Sigmoid colon (tissue), 4 donors: ENCODE measurements at regions not wholly inside any gene's neighbourhood (a gene's known extent, or its start where the extent isn't known, plus 50 kb on each side); places are given as distances from the start of the nearest gene placed in this dataset.
A peak's percentile ranks its signal among the peaks of the same experiment; 100 is the strongest.

Source experiments
- EP300 ChIP-seq, 4 donors: sonication (generic); formaldehyde crosslinking; IDR thresholded peaks; one replicate each; pipeline ENCODE4 v1.6.1; 2017; ENCODE audit warnings: antibody characterized with exemption in 4 of 4
- POLR2A ChIP-seq, 2 donors: fragments of 450-650 bp; IDR thresholded peaks; one replicate each; pipeline ENCODE4 v1.6.1; 2016; ENCODE audit warnings: antibody characterized with exemption in 2 of 2, mild to moderate bottlenecking in 2 of 2, moderate library complexity in 2 of 2
- TF ChIP-seq, protein P1 (sequence below), 4 experiments: fragments of 450-650 bp in 3 of 4; fragments of 200-600 bp in 1 of 4; IDR thresholded peaks; one replicate each; pipeline ENCODE4 v1.5.1; 2016 to 2019; ENCODE audit warnings: antibody characterized with exemption in 4 of 4, mild to moderate bottlenecking in 3 of 4, moderate library complexity in 2 of 4

DNA sequence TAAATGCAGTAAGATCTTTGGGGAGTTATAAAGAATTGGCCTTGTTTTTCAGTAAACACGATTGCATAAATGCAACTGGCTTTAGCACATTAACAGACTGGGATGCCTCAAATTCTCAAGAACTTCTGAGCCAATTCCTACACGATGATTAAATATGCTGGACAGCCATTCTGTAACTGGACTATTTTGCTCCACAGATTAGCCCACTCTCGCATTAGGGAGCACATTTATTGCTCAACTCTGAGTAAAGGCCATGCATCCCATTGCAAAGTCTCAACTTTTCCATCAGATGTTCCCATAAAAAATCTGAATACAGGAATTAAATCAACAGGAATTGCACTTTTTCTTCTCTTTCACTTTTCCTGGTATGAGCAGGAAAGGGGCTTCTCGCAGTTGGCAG is 66.7 kb upstream of the PRICKLE2 start:
- TF ChIP-seq, protein P1, sequence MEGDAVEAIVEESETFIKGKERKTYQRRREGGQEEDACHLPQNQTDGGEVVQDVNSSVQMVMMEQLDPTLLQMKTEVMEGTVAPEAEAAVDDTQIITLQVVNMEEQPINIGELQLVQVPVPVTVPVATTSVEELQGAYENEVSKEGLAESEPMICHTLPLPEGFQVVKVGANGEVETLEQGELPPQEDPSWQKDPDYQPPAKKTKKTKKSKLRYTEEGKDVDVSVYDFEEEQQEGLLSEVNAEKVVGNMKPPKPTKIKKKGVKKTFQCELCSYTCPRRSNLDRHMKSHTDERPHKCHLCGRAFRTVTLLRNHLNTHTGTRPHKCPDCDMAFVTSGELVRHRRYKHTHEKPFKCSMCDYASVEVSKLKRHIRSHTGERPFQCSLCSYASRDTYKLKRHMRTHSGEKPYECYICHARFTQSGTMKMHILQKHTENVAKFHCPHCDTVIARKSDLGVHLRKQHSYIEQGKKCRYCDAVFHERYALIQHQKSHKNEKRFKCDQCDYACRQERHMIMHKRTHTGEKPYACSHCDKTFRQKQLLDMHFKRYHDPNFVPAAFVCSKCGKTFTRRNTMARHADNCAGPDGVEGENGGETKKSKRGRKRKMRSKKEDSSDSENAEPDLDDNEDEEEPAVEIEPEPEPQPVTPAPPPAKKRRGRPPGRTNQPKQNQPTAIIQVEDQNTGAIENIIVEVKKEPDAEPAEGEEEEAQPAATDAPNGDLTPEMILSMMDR (IDR thresholded peaks at IDR 0.05): no peak
- no peak for TF ChIP-seq POLR2A (IDR thresholded peaks at IDR 0.05)
- TF ChIP-seq EP300 (IDR thresholded peaks at IDR 0.05): peak in 2 of 4 donors; percentile 5 to 64
